Right lung (tissue), 2 donors: ENCODE measurements at regions not wholly inside any gene's neighbourhood (a gene's known extent, or its start where the extent isn't known, plus 50 kb on each side); places are given as distances from the start of the nearest gene placed in this dataset.
A peak's percentile ranks its signal among the peaks of the same experiment; 100 is the strongest.

Experiments
- DNase-seq, 2 donors: peaks; one replicate each; pipeline ENCODE4 v3.0.0-alpha.2; 2013

GRCh38 chr19:30898353-30899103, 450.7 kb downstream of the TSHZ3 start:
- DNase-seq = no peak

- no peak for DNase-seq
These were observed 451.7 kb downstream of the TSHZ3 start for GRCh38 chr19:30897553-30897952.

- DNase-seq = no peak
These were observed 452.2 kb downstream of the TSHZ3 start for GRCh38 chr19:30897034-30897433.

GRCh38 chr19:30896554-30896953, 452.7 kb downstream of the TSHZ3 start:
- peak; percentile 24 to 28 for DNase-seq

GRCh38 chr19:30895946-30896345, 453.3 kb downstream of the TSHZ3 start:
- DNase-seq = no peak

- no peak for DNase-seq
These were observed 458.2 kb downstream of the TSHZ3 start for GRCh38 chr19:30891051-30891450.

- DNase-seq = no peak
These were observed 459.2 kb downstream of the TSHZ3 start for GRCh38 chr19:30890033-30890432.

GRCh38 chr19:30888937-30889336, 460.3 kb downstream of the TSHZ3 start:
- DNase-seq = no peak

- DNase-seq = no peak
These were observed 462.2 kb downstream of the TSHZ3 start for GRCh38 chr19:30887042-30887441.

- DNase-seq = no peak
These were observed 463.0 kb downstream of the TSHZ3 start for GRCh38 chr19:30886222-30886621.

GRCh38 chr19:30884146-30884812, 465.0 kb downstream of the TSHZ3 start:
- no peak for DNase-seq

GRCh38 chr19:30883071-30883470, 466.2 kb downstream of the TSHZ3 start:
- no peak for DNase-seq

GRCh38 chr19:30882411-30883005, 466.7 kb downstream of the TSHZ3 start:
- DNase-seq = no peak

GRCh38 chr19:30881930-30882329, 467.3 kb downstream of the TSHZ3 start:
- DNase-seq = no peak

GRCh38 chr19:30881281-30881680, 468.0 kb downstream of the TSHZ3 start:
- DNase-seq = no peak

GRCh38 chr19:30880551-30880950, 468.7 kb downstream of the TSHZ3 start:
- no peak for DNase-seq

GRCh38 chr19:30880151-30880550, 469.1 kb downstream of the TSHZ3 start:
- no peak for DNase-seq

GRCh38 chr19:30879736-30880135, 469.5 kb downstream of the TSHZ3 start:
- peak; percentile 47 to 65 for DNase-seq

GRCh38 chr19:30879225-30879624, 470.0 kb downstream of the TSHZ3 start:
- peak; percentile 8 to 16 for DNase-seq

GRCh38 chr19:30878495-30878894, 470.7 kb downstream of the TSHZ3 start:
- DNase-seq = no peak

GRCh38 chr19:30877661-30878113, 471.5 kb downstream of the TSHZ3 start:
- DNase-seq = no peak

GRCh38 chr19:30873691-30874090, 475.5 kb downstream of the TSHZ3 start:
- DNase-seq = no peak

- DNase-seq = no peak
These were observed 476.2 kb downstream of the TSHZ3 start for GRCh38 chr19:30873003-30873402.
